Brain pericyte (primary cell): ENCODE measurements at regions not wholly inside any gene's neighbourhood (a gene's known extent, or its start where the extent isn't known, plus 50 kb on each side); places are given as distances from the start of the nearest gene placed in this dataset.
"Not testable (repeated sequence)": the region's sequence is repeated elsewhere in the genome, so short reads cannot be mapped to it uniquely, and the experiment has no call there.

Experiments used
- DNase-seq: peaks from one replicate; pipeline ENCODE4 v3.0.0-alpha.2; 2012; ENCODE audit warnings: low read depth, low spot score

GRCh38 chr2:149715894-149716293 is 128.3 kb upstream of the MMADHC start:
- no peak for DNase-seq

GRCh38 chr2:149715005-149715592 is 127.5 kb upstream of the MMADHC start:
- DNase-seq: no peak

GRCh38 chr2:149709496-149710263 is 122.1 kb upstream of the MMADHC start:
- no peak for DNase-seq

- no peak for DNase-seq
These were observed 115.7 kb upstream of the MMADHC start for GRCh38 chr2:149703281-149703680.

- DNase-seq: no peak
These were observed 115.0 kb upstream of the MMADHC start for GRCh38 chr2:149702571-149702970.

- DNase-seq: no peak
These were observed 113.7 kb upstream of the MMADHC start for GRCh38 chr2:149701241-149701640.

GRCh38 chr2:149692961-149693396 is 105.4 kb upstream of the MMADHC start:
- DNase-seq: no peak

GRCh38 chr2:149690825-149691224 is 103.2 kb upstream of the MMADHC start:
- DNase-seq: no peak

- DNase-seq: no peak
These were observed 99.5 kb upstream of the MMADHC start for GRCh38 chr2:149687052-149687427.

- no peak for DNase-seq
These were observed 98.8 kb upstream of the MMADHC start for GRCh38 chr2:149686136-149687051.

GRCh38 chr2:149685401-149685800 is 97.8 kb upstream of the MMADHC start:
- not testable (repeated sequence) for DNase-seq

- no peak for DNase-seq
These were observed 91.7 kb upstream of the MMADHC start for GRCh38 chr2:149679286-149679685.

GRCh38 chr2:149677416-149677815 is 89.8 kb upstream of the MMADHC start:
- DNase-seq: no peak

GRCh38 chr2:149670086-149670485 is 82.5 kb upstream of the MMADHC start:
- DNase-seq: no peak

- DNase-seq: no peak
These were observed 79.3 kb upstream of the MMADHC start for GRCh38 chr2:149666809-149667320.

- DNase-seq: no peak
These were observed 77.3 kb upstream of the MMADHC start for GRCh38 chr2:149664896-149665295.

GRCh38 chr2:149662556-149662955 is 75.0 kb upstream of the MMADHC start:
- no peak for DNase-seq

- DNase-seq: peak; percentile 43
These were observed 74.3 kb upstream of the MMADHC start for GRCh38 chr2:149661844-149662243.

GRCh38 chr2:149658553-149658952 is 71.0 kb upstream of the MMADHC start:
- DNase-seq: no peak

GRCh38 chr2:149657401-149658040 is 69.9 kb upstream of the MMADHC start:
- DNase-seq: no peak

- DNase-seq: no peak
These were observed 69.4 kb upstream of the MMADHC start for GRCh38 chr2:149656996-149657395.
